Transverse colon (tissue), 3 donors: ENCODE measurements at regions not wholly inside any gene's neighbourhood (a gene's known extent, or its start where the extent isn't known, plus 50 kb on each side); places are given as distances from the start of the nearest gene placed in this dataset.

ENCODE experiments used
- CTCF ChIP-seq, 5 experiments: fragments of 200-600 bp in 3 of 5; fragments of 450-650 bp in 2 of 5; sonication (generic) in 3 of 5; IDR thresholded peaks; 1 replicate in 2 of 5; 2 replicates in 3 of 5; pipeline ENCODE4 v1.5.1; 2016 to 2017; ENCODE audit warnings: antibody characterized with exemption in 5 of 5, inconsistent platforms in 3 of 5, mild to moderate bottlenecking in 2 of 5, moderate library complexity in 1 of 5
- POLR2A ChIP-seq: fragments of 450-650 bp; IDR thresholded peaks from one replicate; pipeline ENCODE4 v1.6.1; 2016; ENCODE audit warnings: antibody characterized with exemption, mild to moderate bottlenecking, moderate library complexity

- no peak for TF ChIP-seq CTCF (IDR thresholded peaks at IDR 0.05)
- no peak for TF ChIP-seq POLR2A
Measured at GRCh38 chr1:214777364-214777763, 174.4 kb downstream of the CENPF start.
